ENCODE measurements at regions not wholly inside any gene's neighbourhood (a gene's known extent, or its start where the extent isn't known, plus 50 kb on each side); places are given as distances from the start of the nearest gene placed in this dataset.

- Histone ChIP-seq H3K79me1 (ENCODE audit: low read depth in 1 of 2, low read length in 2 of 2) (no peaks in the 10 kb centered on the region), H2BK20ac (ENCODE audit: low read depth, low read length) (no peak overlapping the region), H3K4me1 (ENCODE audit: control insufficient read depth, insufficient read depth, low read length) (no peaks in the 10 kb centered on the region), H4K91ac (ENCODE audit: insufficient read depth, low read depth, low read length) (no peak overlapping the region), H3K18ac (ENCODE audit: low read depth, low read length) (no peak overlapping the region), H3K4me2 (ENCODE audit: low read depth, low read length) (no peak overlapping the region), H3K36me3 (ENCODE audit: control insufficient read depth, insufficient read depth, low read length) (no peaks in the 10 kb centered on the region), H2BK5ac (ENCODE audit: low read depth, low read length, poor library complexity, severe bottlenecking) (no peak overlapping the region), H3K23ac (ENCODE audit: low read depth, low read length) (no peak overlapping the region), H3K4ac (ENCODE audit: low read depth, low read length) (no peak overlapping the region), H2AK9ac (replicated peaks; ENCODE audit: low read depth, low read length, poor library complexity) (no peak overlapping the region), H2BK120ac (ENCODE audit: low read depth, low read length) (no peak overlapping the region), H3K9me3 (ENCODE audit: control insufficient read depth, insufficient read depth, low read length) (peaks cover 6% of the 10 kb centered on the region), H4K20me1 (ENCODE audit: insufficient read depth, low read length) (no peaks in the 10 kb centered on the region), H3K27me3 (ENCODE audit: control insufficient read depth, insufficient read depth, low read length) (no peaks in the 10 kb centered on the region), H2AFZ (replicated peaks; ENCODE audit: low read length, poor library complexity) (no peak overlapping the region), H3K14ac (replicated peaks; ENCODE audit: low read depth, low read length) (no peak overlapping the region), H3K56ac (ENCODE audit: extremely low read depth, insufficient read depth, low read length) (no peak overlapping the region), H3K9ac (ENCODE audit: low read depth, low read length) (no peak overlapping the region), H4K8ac (ENCODE audit: low read depth in 2 of 2, low read length in 2 of 2) (no peak overlapping the region), H2AK5ac (ENCODE audit: low read depth, low read length) (no peak overlapping the region), H2BK15ac (ENCODE audit: low read depth, low read length) (no peak overlapping the region), H3K4me3 (ENCODE audit: insufficient read depth, low read depth, low read length) (no peak overlapping the region), H3K9me1 (ENCODE audit: insufficient read depth, low read length) (no peaks in the 10 kb centered on the region), H4K5ac (ENCODE audit: low read depth, low read length) (no peak overlapping the region), H3K27ac (ENCODE audit: insufficient read depth, low read length) (no peak overlapping the region)
- WGBS, 2 experiments (ENCODE audit: extremely low coverage in 2 of 2, insufficient read length in 1 of 2), result no CpG with 5 or more reads among the region's 2 CpGs
- dilution Hi-C loops (cut with HindIII; ENCODE audit: low sequenced_read_pairs, unreplicated experiment) (no loop called here), intact Hi-C loops (cut with micrococcal nuclease) (no loop called here), in situ Hi-C loops (cut with MboI; ENCODE audit: low sequenced_read_pairs) (no loop called here)
- ATAC-seq (ENCODE audit: low read depth), result no peak
- POLR2A ChIA-PET (ENCODE audit: unreplicated experiment), result no interaction called here
- CTCF ChIA-PET, result no interaction called here
- no TSS peak for BruUV-seq (replicated peaks)
- no peak for TF ChIP-seq POLR2A (IDR thresholded peaks at IDR 0.05; ENCODE audit: low read depth, low read length)
- no peak for TF ChIP-seq MAFK (IDR thresholded peaks at IDR 0.05; ENCODE audit: low read depth, low read length)
- no peak for TF ChIP-seq NFE2L2 (IDR thresholded peaks at IDR 0.05; ENCODE audit: low read depth, low read length)
- no peak for TF ChIP-seq RCOR1 (IDR thresholded peaks at IDR 0.05; ENCODE audit: insufficient replicate concordance, low read length)
- TF ChIP-seq SMC3 (IDR thresholded peaks at IDR 0.05; ENCODE audit: low read depth, low read length), result no peak
- TF ChIP-seq CHD1 (IDR thresholded peaks at IDR 0.05; ENCODE audit: low read depth, low read length), result no peak
- TF ChIP-seq BHLHE40 (IDR thresholded peaks at IDR 0.05; ENCODE audit: low read depth, low read length), result no peak
- no peak for TF ChIP-seq RFX5 (IDR thresholded peaks at IDR 0.05; ENCODE audit: low read depth, low read length)
- TF ChIP-seq MAZ (IDR thresholded peaks at IDR 0.05; ENCODE audit: borderline replicate concordance, low read depth, low read length), result no peak
- DNase-seq, result no peak
Observed at GRCh38 chr13:22482496-22483000, 698.2 kb upstream of the SGCG start.
